HG02571 (cell line): ENCODE measurements at regions not wholly inside any gene's neighbourhood (a gene's known extent, or its start where the extent isn't known, plus 50 kb on each side); places are given as distances from the start of the nearest gene placed in this dataset.
"Not testable (repeated sequence)": the region's sequence is repeated elsewhere in the genome, so short reads cannot be mapped to it uniquely, and the experiment has no call there.

Source experiments
- ATAC-seq: cut with Tn5 transposase; IDR thresholded peaks from one replicate; pipeline ENCODE4 v1.9.1; 2021; ENCODE audit warnings: mild to moderate bottlenecking, moderate library complexity; ENCODE audit not compliant: unreplicated experiment

- ATAC-seq = no peak
These were observed 706.4 kb upstream of the NR2F2 start for GRCh38 chr15:95624100-95624499.

DNA sequence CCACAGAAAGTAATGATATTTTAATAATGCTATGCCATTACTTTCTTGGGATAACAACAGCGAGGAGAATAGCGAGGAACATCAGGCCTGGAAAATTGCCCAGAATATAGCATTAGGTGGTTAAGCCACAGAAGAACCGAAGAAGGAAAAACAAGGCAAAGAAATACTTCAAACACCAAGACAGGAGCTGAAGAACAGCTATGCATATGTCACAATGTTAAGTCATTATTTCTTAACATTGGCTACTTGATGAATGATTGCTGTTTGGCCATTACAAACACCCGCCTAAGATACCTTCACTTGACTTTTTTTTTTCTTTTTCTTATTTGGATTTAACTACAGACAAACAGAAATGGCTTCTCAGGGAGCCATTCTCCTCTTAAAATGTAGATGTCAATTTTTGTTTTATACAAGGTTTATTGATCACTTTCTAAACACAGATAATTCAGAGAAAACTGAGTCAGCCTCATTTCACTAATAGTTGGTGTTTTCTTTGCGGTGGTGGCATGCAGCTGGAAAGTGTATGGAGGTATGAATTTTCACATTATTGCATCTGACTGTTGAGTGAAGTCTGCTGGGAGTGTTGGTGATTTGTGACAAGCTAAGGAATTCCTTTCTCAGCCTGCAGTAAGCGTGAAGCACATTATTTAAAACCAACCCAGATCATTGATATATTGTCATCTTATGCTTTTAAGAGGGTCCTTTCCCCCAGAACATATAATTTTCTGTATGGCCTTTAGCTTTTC, 705.7 kb upstream of the NR2F2 start:
- no peak for ATAC-seq

DNA sequence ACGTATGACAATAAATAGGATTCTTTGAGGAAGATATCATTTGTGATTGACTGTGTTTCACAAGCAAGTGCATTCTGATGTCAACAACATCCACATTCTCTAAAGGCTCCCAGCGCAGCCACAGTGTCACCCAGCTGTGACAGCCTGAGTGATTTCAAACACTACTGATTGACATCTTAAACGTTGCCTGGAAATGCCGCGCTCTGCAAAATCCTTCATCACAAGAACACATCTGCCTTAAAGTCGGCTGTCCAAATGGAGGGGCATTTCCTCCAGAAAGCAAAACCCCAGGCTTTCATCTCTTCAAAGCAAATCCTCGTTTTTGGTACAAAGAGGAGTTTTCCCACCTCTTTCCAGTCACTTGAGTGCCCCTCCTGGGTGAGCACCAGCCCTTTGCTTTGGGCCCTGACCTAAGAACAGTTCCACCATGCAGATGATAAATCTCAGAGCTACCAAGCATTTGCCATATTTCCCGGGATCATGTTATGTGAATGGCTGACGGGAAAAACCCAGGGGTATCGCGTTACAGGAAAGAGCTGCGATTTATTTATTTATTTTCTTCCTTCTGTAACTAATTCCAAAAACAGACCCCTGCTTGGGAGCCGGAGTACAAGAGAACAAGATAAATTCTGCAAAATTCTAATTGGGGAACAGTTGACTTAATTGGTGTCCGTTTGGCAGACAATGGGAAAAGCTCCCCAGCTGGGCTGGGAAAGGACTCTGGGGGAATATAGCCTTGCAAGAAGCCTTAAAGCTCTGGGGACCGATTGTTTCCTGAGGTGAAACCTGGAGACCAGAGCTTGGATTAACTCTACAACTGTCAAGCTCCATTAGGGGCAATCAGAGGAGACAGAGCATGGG, 703.8 kb upstream of the NR2F2 start:
- ATAC-seq = no peak

- ATAC-seq = no peak
These were observed 700.9 kb upstream of the NR2F2 start for GRCh38 chr15:95629503-95630168.

- no peak for ATAC-seq
These were observed 699.8 kb upstream of the NR2F2 start for GRCh38 chr15:95630683-95631082.

GRCh38 chr15:95635666-95636065, 694.8 kb upstream of the NR2F2 start:
- ATAC-seq = no peak

GRCh38 chr15:95636107-95636506, 694.4 kb upstream of the NR2F2 start:
- ATAC-seq = no peak

GRCh38 chr15:95637234-95637633, 693.3 kb upstream of the NR2F2 start:
- ATAC-seq = not testable (repeated sequence)

- no peak for ATAC-seq
These were observed 691.3 kb upstream of the NR2F2 start for GRCh38 chr15:95639208-95639607.

DNA sequence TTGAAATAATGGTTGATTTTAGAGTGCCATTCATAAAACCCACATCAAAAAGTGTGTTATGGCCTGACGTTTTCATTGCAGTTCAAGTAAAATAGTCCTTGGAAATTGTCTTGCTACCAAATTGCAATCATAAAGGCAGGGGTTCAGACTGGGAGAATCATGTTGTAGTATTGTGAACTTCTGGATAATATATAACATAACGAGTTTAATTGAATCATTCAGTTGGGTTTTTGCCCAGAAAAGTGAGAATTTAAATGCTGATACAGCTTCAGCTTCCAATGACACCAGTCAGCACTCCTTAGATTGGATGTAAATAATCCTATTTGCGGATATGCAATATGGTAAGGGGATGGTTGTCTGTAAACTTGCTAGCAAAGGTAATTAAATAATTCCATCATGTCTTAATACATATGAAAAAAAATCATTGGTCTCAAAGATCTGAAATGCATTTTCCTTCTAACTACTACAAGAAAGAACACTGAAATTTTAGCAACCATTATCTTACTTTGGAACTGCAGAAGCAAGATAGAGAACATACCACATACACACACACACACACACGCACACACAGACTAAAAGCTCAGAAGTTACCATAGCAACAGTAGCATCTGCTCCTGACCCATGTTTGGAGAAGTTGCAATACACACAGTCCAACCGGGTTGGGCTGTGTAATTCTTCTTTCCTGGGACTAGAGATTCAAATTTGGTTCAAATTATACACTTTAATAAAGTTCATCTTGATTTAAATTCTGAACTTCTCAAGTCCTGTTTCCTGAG, 686.2 kb upstream of the NR2F2 start:
- ATAC-seq = no peak

GRCh38 chr15:95645791-95646338, 684.6 kb upstream of the NR2F2 start:
- ATAC-seq = no peak

GRCh38 chr15:95646484-95647273, 683.8 kb upstream of the NR2F2 start:
- ATAC-seq = no peak

DNA sequence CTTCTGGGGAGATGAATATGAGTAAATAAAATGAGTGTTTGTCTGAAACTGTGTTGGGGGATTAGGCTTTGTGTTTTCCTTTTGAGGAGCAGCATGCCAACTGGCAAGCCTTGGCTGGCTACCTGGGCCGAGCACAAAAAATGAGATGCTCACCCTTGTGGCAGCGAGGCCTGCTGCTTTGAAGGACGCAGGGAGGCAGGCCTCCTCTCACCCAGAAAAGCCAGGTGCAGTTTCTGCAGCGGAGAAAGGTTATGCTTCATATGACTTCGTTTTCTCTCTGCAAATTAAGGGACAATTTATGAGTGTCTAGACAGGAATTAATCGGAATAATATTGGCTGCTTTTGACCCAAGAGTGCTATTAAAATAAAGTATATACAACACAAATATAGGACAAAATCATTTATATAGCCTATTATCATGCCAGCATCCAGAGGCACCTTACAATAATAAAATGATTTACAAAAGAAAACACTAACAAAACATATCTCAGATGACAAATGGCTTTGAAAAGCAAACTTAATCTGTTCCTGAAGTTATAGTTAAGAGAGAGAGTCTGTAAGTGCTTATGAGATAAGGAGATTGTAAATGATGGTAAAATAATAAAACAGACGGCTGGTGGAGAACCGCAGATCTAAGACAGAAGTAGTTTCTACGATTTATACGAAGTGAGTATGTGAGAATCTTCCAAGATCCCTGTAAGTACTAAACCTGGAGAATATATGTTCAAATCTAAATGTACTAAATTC, 682.8 kb upstream of the NR2F2 start:
- no peak for ATAC-seq

GRCh38 chr15:95653361-95653805, 677.1 kb upstream of the NR2F2 start:
- ATAC-seq = no peak

GRCh38 chr15:95655089-95655607, 675.4 kb upstream of the NR2F2 start:
- ATAC-seq = no peak

DNA sequence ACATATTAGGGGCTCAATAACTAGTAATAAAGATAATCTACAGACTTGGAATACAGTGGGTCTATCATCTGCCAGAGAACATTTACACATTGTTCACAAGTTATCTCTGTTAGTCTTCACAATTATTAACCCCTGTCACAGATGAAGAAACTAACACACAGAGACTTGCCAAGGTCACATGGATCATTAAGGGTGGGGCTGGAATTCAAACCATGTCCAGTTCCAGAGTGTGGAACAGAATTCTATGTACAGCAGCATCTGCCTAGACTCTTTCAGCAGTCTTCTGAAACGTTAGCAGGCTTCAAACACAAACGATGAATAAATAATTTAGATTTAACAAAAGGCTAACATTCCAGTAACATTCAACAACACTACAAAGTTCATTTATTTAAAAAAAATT, 673.9 kb upstream of the NR2F2 start:
- ATAC-seq = no peak

DNA sequence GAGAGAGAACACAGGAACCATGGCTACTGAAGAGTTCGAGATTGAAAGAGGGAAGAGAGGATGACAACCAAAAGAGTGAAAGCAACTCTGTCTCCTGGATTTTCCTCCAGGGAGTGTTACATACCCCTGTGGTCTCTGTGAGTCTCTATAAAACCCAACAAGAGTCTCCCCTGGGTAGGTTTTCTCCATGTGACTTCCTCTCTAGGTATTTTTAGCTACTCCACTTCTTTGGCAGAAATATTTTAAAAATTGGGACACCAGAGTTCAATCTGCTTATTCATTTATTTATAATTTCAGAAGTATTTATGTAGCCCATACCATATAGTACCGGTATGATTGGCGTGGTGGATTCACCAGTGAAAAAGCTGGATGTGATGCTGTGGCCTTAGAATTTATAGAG, 671.7 kb upstream of the NR2F2 start:
- no peak for ATAC-seq

DNA sequence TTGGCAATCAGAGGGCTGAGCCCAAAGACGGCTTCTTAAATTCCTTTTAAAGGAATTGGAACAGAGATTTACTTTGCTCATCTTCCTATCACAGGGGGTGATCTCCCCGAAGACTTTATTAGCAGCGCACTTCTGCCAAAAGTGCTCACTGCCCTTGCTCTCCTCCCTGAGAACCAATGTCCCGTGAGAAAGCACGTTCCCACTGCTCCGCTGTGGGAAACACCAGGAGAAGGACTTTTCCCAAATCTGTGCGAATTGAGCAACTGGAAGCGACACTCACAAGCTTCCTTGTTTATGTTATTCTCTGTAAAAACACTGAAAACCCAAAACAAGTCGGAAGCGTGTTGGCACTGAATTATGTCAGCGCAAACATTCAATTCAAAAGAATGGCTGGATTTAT, 670.8 kb upstream of the NR2F2 start:
- ATAC-seq = no peak

DNA sequence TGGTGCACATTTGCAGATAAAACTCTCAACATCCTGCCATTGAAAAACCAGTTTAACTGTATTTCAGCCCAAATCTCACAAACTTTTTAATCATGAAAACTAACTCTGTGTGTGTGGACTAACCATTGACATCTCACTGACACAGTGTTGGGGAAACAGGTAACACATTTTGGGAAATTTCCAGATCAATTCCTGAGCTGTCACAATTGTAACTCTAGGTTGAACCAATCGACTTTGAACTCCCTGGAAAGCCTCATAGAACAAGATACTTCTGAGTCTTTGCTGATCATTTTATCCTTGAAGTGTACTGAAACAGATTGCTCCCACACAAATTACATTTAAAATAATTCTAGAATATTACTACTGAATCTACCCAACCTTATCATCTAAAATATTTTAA, 667.9 kb upstream of the NR2F2 start:
- no peak for ATAC-seq
